ENCODE measurements at regions not wholly inside any gene's neighbourhood (a gene's known extent, or its start where the extent isn't known, plus 50 kb on each side); places are given as distances from the start of the nearest gene placed in this dataset.
"Not testable (repeated sequence)": the region's sequence is repeated elsewhere in the genome, so short reads cannot be mapped to it uniquely, and the experiment has no call there.

- no peak for DNase-seq (ENCODE audit: low spot score)
These were observed 1007.8 kb downstream of the PLA2G4A start for GRCh38 chr1:187836557-187836956.

- DNase-seq (ENCODE audit: low spot score), result no peak
These were observed 1009.0 kb downstream of the PLA2G4A start for GRCh38 chr1:187837787-187838186.

DNA sequence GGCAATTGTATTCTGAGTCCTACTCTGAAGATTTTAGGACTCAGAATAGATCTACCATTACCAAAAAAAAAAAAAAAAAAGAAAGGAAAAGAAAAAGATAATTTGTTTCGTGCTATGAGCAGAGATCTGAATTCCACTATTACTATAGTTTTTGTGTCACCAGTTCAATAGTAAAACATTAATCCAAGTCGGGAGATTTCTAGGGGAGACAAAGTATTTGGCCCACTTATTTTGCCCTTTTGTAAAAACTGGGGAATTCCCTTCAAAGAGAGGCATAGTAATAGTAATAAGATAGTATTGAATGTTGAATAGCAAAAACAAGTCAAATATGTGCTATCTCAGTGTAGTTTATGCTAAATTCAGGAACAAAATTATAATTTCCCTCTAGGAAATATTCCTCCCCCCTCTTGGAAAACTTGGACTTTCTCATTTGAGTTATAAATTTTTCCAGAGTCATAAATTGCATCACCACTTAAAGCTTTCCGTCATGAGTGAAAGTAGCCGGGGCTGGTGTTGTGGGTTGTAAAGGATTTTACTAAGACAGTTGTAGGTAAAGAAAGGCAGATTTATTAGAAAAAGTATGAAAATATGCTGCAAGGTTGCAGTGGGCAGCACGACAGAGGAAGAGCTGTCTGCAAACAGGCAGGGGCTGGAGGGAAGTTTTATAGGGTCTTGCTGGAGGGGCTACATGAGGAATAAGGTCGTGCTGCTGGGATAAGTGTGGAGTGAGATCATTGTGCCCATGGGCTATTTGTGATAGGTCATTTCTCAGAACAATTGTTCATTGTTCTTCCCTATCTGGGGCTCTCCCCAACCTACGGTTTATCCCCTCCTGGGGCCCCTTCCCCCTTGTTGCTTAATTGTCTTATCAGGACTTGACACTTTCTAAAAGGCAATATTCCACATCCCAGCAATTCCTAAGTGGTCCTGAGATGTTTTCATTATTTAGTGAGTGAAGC lies 1009.9 kb downstream of the PLA2G4A start:
- no peak for DNase-seq (ENCODE audit: low spot score)

DNA sequence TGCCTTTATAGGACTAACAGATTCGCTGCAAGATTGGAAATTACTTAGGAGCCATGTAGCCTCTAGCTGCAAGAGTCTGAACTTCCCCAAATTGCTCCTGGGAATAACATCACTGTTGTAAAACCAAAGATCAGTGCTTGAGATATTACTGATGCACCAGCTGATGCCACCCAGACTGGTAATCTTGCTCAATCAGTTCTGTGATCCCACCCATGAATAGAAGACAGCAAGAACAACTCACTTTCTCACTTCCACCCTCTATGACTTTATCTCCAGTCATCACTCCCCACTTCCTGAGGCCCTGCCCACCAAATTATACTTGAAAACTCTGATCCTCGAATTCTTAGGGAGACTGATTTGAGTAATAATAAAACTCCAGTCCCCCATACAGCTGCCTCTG lies 1011.1 kb downstream of the PLA2G4A start:
- DNase-seq (ENCODE audit: low spot score), result no peak

GRCh38 chr1:187840557-187840956 lies 1011.8 kb downstream of the PLA2G4A start:
- DNase-seq (ENCODE audit: low spot score), result no peak

- no peak for DNase-seq (ENCODE audit: low spot score)
These were observed 1013.8 kb downstream of the PLA2G4A start for GRCh38 chr1:187842406-187843165.

DNA sequence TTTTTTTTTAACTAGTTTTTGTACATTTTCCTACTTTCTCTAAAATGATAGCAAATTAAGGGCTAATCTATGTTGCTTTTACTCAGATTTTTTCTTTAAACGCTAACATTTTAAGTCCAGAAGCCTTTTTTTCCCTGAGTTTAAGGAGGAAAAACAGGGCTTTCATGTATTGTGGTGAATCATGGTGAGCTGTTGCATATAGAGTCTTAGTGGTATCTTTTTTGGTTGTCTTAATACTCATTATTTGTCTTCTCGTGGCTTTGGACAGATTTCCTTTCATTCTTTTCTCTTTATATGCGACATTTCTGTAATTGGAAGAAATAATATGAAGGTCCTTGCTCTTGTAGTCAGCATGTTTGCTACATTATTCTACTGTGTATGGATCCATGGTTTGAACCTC lies 1015.6 kb downstream of the PLA2G4A start:
- DNase-seq (ENCODE audit: low spot score), result no peak

DNA sequence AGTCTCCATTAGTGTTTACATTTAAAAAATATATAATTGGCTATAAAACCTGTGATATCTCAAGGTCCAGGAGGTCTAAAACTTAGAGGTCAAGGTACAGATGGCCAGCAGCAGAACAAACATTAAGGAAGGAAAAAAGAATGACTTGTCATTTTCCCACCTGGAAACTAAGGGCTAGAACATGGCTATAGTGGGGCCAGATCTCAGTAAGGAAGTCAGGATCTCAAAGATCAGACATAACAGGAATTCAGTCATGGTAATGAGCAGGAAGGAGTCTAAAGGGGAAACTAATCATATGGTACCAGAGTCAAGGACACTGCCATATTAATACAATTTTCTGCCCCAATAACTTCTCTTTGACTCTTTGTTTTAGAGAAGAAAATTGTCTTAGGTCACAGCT lies 1018.8 kb downstream of the PLA2G4A start:
- no peak for DNase-seq (ENCODE audit: low spot score)

DNA sequence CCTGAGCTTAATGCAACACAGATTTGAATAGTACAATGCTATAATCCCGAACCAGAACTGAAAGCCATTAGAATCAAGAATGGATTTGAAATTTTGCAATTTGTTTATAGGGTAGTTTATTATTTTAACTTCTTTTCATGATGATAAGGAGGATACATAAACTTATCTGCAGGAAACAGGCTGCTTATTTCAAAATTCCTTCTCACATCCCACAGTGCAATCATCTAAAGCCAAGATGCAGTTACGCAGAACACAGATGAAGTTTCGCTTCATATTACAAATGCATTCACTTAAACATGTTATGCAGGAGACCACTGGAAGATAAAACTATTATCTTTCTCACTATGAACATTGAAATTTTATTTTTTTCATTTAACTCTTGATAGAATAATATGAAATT lies 1019.6 kb downstream of the PLA2G4A start:
- DNase-seq (ENCODE audit: low spot score), result no peak

- DNase-seq (ENCODE audit: low spot score), result not testable (repeated sequence)
These were observed 1021.4 kb downstream of the PLA2G4A start for GRCh38 chr1:187850146-187850545.

- no peak for DNase-seq (ENCODE audit: low spot score)
These were observed 1024.8 kb downstream of the PLA2G4A start for GRCh38 chr1:187853505-187853904.

- no peak for DNase-seq (ENCODE audit: low spot score)
These were observed 1025.7 kb downstream of the PLA2G4A start for GRCh38 chr1:187854457-187854856.

DNA sequence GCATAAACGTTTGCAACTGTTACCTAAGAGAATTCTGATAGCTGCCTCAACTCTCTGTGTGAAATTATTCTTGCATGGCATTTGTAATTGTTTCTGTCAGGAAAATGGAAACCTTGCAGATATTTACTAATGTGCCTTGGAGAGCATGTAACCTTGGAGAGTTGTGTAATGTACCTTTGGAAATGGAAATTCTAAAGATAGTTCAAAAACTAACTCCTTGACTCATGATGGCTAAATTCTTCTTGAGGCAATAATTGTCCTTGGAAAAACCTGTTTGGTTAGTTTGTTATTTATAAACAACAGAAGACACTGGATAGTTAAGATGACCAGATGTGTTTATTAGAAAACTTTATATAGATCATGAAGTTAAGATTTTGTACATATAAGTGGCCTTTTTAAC lies 1033.8 kb downstream of the PLA2G4A start:
- DNase-seq (ENCODE audit: low spot score), result no peak

DNA sequence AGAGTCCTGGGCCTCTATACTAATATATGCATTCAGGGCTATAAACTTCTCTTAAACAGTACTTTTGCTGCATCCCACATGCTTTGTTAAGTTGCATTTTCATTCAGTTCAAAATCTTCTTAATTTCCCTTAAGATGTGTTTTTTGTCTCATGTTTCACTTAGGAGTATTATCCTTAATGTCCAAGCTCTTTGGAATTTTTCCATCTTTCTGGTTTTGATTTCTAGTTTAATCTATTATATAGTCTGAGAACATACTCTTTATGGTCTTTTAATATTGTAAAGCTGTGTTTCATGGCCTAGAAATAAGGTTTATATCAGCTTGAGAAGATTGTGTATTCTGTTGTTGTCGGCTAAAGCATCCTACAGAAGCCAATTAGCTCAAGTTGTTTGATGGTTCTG lies 1041.8 kb downstream of the PLA2G4A start:
- no peak for DNase-seq (ENCODE audit: low spot score)

- no peak for DNase-seq (ENCODE audit: low spot score)
These were observed 1042.6 kb downstream of the PLA2G4A start for GRCh38 chr1:187871177-187871845.

- no peak for DNase-seq (ENCODE audit: low spot score)
These were observed 1043.8 kb downstream of the PLA2G4A start for GRCh38 chr1:187872550-187872949.

GRCh38 chr1:187873126-187873525 lies 1044.4 kb downstream of the PLA2G4A start:
- DNase-seq (ENCODE audit: low spot score), result no peak

- DNase-seq (ENCODE audit: low spot score), result no peak
These were observed 1048.0 kb downstream of the PLA2G4A start for GRCh38 chr1:187876775-187877174.

GRCh38 chr1:187877220-187877619 lies 1048.5 kb downstream of the PLA2G4A start:
- DNase-seq (ENCODE audit: low spot score), result no peak

- DNase-seq (ENCODE audit: low spot score), result no peak
These were observed 1050.1 kb downstream of the PLA2G4A start for GRCh38 chr1:187878883-187879282.

DNA sequence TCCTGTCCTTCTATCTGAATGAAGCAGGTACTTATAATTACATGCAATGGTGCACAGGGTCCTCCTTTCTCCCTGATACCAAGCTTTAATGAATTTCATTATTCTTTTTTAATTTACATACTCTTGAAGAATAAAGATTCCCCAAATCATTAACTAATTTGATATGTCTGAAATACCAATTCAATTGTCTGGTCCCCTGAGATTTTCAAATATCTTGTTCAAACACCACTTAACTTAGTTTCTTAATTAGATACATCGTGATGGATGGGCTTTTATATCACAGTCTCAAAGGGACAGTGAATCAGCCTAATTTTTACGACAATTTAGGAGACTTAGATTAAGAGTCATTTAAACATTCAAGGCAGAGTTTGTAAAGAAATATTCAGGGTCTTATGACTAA lies 1054.6 kb downstream of the PLA2G4A start:
- DNase-seq (ENCODE audit: low spot score), result no peak

DNA sequence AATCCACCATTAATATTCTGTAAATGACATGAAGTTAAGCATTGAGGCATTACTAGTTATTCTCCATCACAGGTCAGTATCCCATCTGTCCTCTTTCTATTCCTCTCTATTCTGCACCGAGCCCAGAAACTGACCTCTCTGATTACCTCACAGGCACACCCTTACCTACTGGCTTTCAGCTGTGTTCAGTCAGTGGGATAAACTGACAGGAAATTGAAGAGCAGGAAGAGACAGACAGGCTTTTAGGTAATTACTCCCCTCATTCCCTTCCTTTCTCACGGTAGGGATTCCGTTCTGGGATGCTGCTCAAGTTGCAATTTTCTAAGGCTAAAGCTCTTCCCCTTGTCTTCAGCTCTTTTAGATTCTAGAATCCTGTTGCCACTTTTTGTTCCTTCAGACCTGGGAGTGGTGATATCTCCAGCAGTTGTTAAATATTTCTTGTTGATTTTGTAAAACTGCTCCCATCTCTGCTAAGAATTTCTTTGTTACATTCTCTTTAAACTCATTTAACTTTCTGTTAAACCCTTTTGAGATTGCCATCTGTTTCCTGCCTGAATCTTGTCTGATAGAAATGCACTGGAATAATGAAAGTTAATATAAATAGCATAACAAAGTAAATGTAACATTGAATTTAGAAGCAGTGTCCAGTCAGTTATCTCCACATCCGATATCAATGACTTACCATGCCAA lies 1063.4 kb downstream of the PLA2G4A start:
- DNase-seq (ENCODE audit: low spot score), result no peak
